ENCODE measurements at regions not wholly inside any gene's neighbourhood (a gene's known extent, or its start where the extent isn't known, plus 50 kb on each side); places are given as distances from the start of the nearest gene placed in this dataset.

GRCh38 chr13:44089452-44089851 is 209.7 kb downstream of the LACC1 start:
- DNase-seq (ENCODE audit: low spot score): no peak
- Mint-ChIP-seq H3K9me3 (no peaks in the 10 kb centered on the region), H3K27ac (no peak overlapping the region), H3K27me3 (ENCODE audit: low read depth) (peaks cover 16% of the 10 kb centered on the region), H3K36me3 (ENCODE audit: low read depth) (no peaks in the 10 kb centered on the region), H3K4me3 (no peak overlapping the region), H3K4me1 (ENCODE audit: low read depth) (peaks cover 9% of the 10 kb centered on the region)

DNA sequence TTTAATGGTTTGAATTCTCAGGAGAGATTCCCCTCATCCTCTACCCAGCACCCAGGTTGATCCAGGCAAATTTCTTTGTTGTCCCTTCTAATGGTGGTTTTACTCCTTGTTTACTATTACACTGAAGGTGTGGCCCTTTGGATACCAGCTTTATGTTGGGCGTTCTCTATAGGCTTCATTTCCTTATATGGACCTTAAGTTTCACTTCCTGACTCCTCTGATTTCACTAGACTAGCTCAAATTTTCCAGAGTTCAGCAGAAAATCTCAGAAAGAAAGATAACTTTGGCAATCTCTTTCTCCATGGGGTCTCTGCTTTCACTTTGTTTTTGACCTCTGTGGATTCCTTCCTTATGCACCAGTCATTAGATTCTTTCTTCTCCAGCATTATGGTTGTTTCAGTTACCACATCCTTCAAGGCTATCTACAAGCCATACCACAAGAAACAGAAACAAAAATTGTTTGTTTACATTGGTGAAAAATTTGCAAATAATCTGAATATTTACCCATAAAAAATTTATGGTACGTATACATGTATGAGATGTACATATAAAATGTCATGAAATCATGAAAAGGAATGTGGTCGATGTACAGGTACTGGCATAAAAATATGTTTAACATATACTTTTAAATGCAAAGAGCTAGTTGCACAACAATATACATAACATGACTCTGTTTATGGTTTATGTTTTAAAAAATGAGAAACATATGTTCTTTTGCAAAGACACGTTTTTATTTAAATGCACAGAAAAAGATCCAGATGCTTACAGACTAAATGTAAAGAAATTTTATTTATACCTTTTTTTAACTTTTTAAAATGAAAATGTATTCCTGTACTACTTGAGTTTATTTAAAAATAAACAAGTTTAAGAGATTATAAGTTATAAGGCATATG is 212.6 kb downstream of the LACC1 start:
- Mint-ChIP-seq H3K27ac (no peak overlapping the region), H3K4me1 (ENCODE audit: low read depth) (peaks cover 9% of the 10 kb centered on the region), H3K27me3 (ENCODE audit: low read depth) (peaks cover 11% of the 10 kb centered on the region), H3K9me3 (no peaks in the 10 kb centered on the region), H3K4me3 (no peak overlapping the region), H3K36me3 (ENCODE audit: low read depth) (no peaks in the 10 kb centered on the region)
- no peak for DNase-seq (ENCODE audit: low spot score)

- peaks cover 7% of the 10 kb centered on the region for H3K27me3 Mint-ChIP-seq (ENCODE audit: low read depth)
- H3K27ac Mint-ChIP-seq: no peak overlapping the region
- H3K4me1 Mint-ChIP-seq (ENCODE audit: low read depth): peaks cover 8% of the 10 kb centered on the region
- no peaks in the 10 kb centered on the region for H3K36me3 Mint-ChIP-seq (ENCODE audit: low read depth)
- H3K4me3 Mint-ChIP-seq: no peak overlapping the region
- no peaks in the 10 kb centered on the region for H3K9me3 Mint-ChIP-seq
- no peak for DNase-seq (ENCODE audit: low spot score)
These were observed 214.2 kb downstream of the LACC1 start for GRCh38 chr13:44093607-44094564.

GRCh38 chr13:44096901-44097300 is 217.2 kb downstream of the LACC1 start:
- Mint-ChIP-seq H3K27me3 (ENCODE audit: low read depth) (peaks cover 5% of the 10 kb centered on the region), H3K4me3 (no peak overlapping the region), H3K9me3 (no peaks in the 10 kb centered on the region), H3K27ac (no peak overlapping the region), H3K4me1 (ENCODE audit: low read depth) (no peaks in the 10 kb centered on the region), H3K36me3 (ENCODE audit: low read depth) (no peaks in the 10 kb centered on the region)
- DNase-seq (ENCODE audit: low spot score): no peak

- no peak for DNase-seq (ENCODE audit: low spot score)
- Mint-ChIP-seq H3K9me3 (no peaks in the 10 kb centered on the region), H3K27me3 (ENCODE audit: low read depth) (peaks cover 6% of the 10 kb centered on the region), H3K4me1 (ENCODE audit: low read depth) (no peaks in the 10 kb centered on the region), H3K4me3 (no peak overlapping the region), H3K27ac (no peak overlapping the region), H3K36me3 (ENCODE audit: low read depth) (no peaks in the 10 kb centered on the region)
These were observed 218.9 kb downstream of the LACC1 start for GRCh38 chr13:44098559-44098958.

DNA sequence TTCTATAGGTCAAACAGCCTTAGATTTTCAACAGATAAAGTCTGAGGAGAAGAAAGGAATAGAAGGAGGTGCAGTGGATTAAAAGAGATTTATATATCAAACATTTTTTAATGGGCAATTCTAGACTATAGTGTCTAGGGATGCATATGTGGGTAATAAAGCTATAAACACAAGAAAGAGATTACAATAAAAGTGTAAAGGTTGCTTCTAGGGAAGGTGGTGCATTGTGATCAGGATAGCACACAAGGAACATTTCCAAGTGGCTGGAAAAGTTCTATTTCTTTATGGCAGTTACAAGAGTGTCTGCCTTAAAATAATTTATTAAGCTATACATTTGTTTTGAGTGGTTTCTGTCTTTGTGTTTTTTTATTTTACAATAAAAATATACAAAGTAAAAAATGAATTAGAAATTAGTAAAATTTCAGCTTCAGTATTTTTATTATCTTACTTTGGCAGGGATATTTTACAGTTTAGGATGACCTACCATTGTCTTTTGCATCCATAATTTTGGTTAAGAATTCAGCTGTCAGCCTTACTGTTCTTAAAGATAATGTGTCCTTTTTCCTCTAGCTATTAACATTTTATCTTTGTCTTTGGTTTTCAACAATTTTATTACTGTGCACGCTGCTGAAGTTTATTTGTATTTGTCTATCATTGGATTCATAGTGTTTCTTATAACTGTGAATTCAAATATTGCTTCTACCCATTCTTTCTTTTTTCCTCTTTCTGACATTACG is 221.8 kb downstream of the LACC1 start:
- Mint-ChIP-seq H3K9me3 (no peaks in the 10 kb centered on the region), H3K27me3 (ENCODE audit: low read depth) (peaks cover 7% of the 10 kb centered on the region), H3K4me1 (ENCODE audit: low read depth) (no peaks in the 10 kb centered on the region), H3K36me3 (ENCODE audit: low read depth) (no peaks in the 10 kb centered on the region), H3K4me3 (no peak overlapping the region), H3K27ac (no peak overlapping the region)
- DNase-seq (ENCODE audit: low spot score): no peak

GRCh38 chr13:44103429-44104196 is 223.9 kb downstream of the LACC1 start:
- Mint-ChIP-seq H3K9me3 (no peaks in the 10 kb centered on the region), H3K4me1 (ENCODE audit: low read depth) (no peaks in the 10 kb centered on the region), H3K36me3 (ENCODE audit: low read depth) (no peaks in the 10 kb centered on the region), H3K4me3 (no peak overlapping the region), H3K27me3 (ENCODE audit: low read depth) (peaks cover 5% of the 10 kb centered on the region), H3K27ac (no peak overlapping the region)
- no peak for DNase-seq (ENCODE audit: low spot score)

- no peak for DNase-seq (ENCODE audit: low spot score)
- Mint-ChIP-seq H3K36me3 (ENCODE audit: low read depth) (no peaks in the 10 kb centered on the region), H3K27me3 (ENCODE audit: low read depth) (peaks cover 5% of the 10 kb centered on the region), H3K4me3 (no peak overlapping the region), H3K9me3 (no peaks in the 10 kb centered on the region), H3K4me1 (ENCODE audit: low read depth) (no peaks in the 10 kb centered on the region), H3K27ac (no peak overlapping the region)
These were observed 224.4 kb downstream of the LACC1 start for GRCh38 chr13:44104197-44104490.

DNA sequence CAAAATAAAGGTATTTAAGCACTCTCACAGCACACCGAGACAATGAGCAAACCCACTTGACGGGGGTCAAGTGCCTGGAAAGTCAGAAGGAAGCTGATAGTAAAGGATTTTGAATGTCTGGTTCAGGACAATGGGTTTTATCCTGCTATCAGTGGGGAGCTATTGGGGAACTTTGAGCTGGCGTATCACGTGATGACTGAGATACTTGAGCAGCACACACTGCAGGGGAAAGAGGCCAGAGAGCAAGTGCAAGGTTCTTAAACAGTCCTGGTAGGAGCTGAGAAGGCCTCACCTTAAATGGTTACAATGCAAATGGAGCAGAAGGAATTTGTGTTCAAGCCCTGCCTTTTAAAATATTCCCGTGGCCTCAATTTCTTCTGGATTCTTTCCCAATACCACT is 225.3 kb downstream of the LACC1 start:
- Mint-ChIP-seq H3K4me3 (no peak overlapping the region), H3K36me3 (ENCODE audit: low read depth) (no peaks in the 10 kb centered on the region), H3K27ac (no peak overlapping the region), H3K9me3 (no peaks in the 10 kb centered on the region), H3K4me1 (ENCODE audit: low read depth) (no peaks in the 10 kb centered on the region), H3K27me3 (ENCODE audit: low read depth) (peaks cover 5% of the 10 kb centered on the region)
- DNase-seq (ENCODE audit: low spot score): no peak

- H3K36me3 Mint-ChIP-seq (ENCODE audit: low read depth): no peaks in the 10 kb centered on the region
- H3K9me3 Mint-ChIP-seq: no peaks in the 10 kb centered on the region
- no peak for DNase-seq (ENCODE audit: low spot score)
- no peak overlapping the region for H3K4me3 Mint-ChIP-seq
- H3K27ac Mint-ChIP-seq: no peak overlapping the region
- peaks cover 5% of the 10 kb centered on the region for H3K27me3 Mint-ChIP-seq (ENCODE audit: low read depth)
- H3K4me1 Mint-ChIP-seq (ENCODE audit: low read depth): no peaks in the 10 kb centered on the region
These were observed 226.8 kb downstream of the LACC1 start for GRCh38 chr13:44106266-44107152.

- Mint-ChIP-seq H3K36me3 (ENCODE audit: low read depth) (no peaks in the 10 kb centered on the region), H3K4me1 (ENCODE audit: low read depth) (no peaks in the 10 kb centered on the region), H3K27me3 (ENCODE audit: low read depth) (peaks cover 2% of the 10 kb centered on the region), H3K27ac (no peak overlapping the region), H3K4me3 (no peak overlapping the region), H3K9me3 (no peaks in the 10 kb centered on the region)
- DNase-seq (ENCODE audit: low spot score): no peak
These were observed 227.8 kb downstream of the LACC1 start for GRCh38 chr13:44107357-44108121.

GRCh38 chr13:44108331-44108858 is 228.7 kb downstream of the LACC1 start:
- no peaks in the 10 kb centered on the region for H3K9me3 Mint-ChIP-seq
- H3K27me3 Mint-ChIP-seq (ENCODE audit: low read depth): peaks cover 2% of the 10 kb centered on the region
- H3K36me3 Mint-ChIP-seq (ENCODE audit: low read depth): no peaks in the 10 kb centered on the region
- DNase-seq (ENCODE audit: low spot score): no peak
- no peak overlapping the region for H3K27ac Mint-ChIP-seq
- no peak overlapping the region for H3K4me3 Mint-ChIP-seq
- H3K4me1 Mint-ChIP-seq (ENCODE audit: low read depth): no peaks in the 10 kb centered on the region

All from T-helper 2 cell treated with Interferon-gamma antibody and Interleukin-4, amounts not matched to agents 5 μg/mL and 100 μg/mL, for 36 hours (primary cell).